HEK293 (cell line): ENCODE measurements at regions not wholly inside any gene's neighbourhood (a gene's known extent, or its start where the extent isn't known, plus 50 kb on each side); places are given as distances from the start of the nearest gene placed in this dataset.

Experiments used
- CTCF ChIA-PET: fragments of 350-600 bp; formaldehyde crosslinking; extraction: SDS; loops from one replicate; lab custom pipeline; 2021; ENCODE audit warnings: antibody characterized with exemption; lab: Yijun Ruan, JAX
- POLR2A ChIA-PET: fragments of 300-600 bp; formaldehyde crosslinking; extraction: SDS; loops from one replicate; lab custom pipeline; 2020; ENCODE audit warnings: antibody characterized with exemption, inconsistent platforms; lab: Yijun Ruan, JAX
- H3K27ac ChIP-seq: fragments of 200-500 bp; sonication (Bioruptor generic); 2 replicates; pipeline ENCODE4 v1.5.1; 2014; ENCODE audit warnings: low read depth, low read length, control low read depth, inconsistent platforms; ENCODE audit errors: extremely low read depth
- H3K36me3 ChIP-seq, 2 experiments: fragments of 200-500 bp in 1 of 2; sonication (Bioruptor generic) in 1 of 2; 1 replicate in 1 of 2; 2 replicates in 1 of 2; pipeline ENCODE4 v1.5.1; 2014 to 2017; ENCODE audit warnings: inconsistent platforms in 2 of 2, low read length in 2 of 2; ENCODE audit not compliant: control insufficient read depth in 2 of 2, insufficient read depth in 1 of 2
- H3K4me1 ChIP-seq: fragments of 200-500 bp; sonication (Bioruptor generic); 2 replicates; pipeline ENCODE4 v1.5.1; 2014; ENCODE audit warnings: mild to moderate bottlenecking, low read length, inconsistent platforms; ENCODE audit not compliant: control insufficient read depth, insufficient read depth
- H3K4me3 ChIP-seq: 2 replicates; pipeline ENCODE4 v1.5.1; 2011; ENCODE audit warnings: low read depth, mild to moderate bottlenecking, control low read depth, low read length, moderate library complexity
- H3K9me3 ChIP-seq: fragments of 200-500 bp; sonication (Bioruptor generic); 2 replicates; pipeline ENCODE4 v1.5.1; 2014; ENCODE audit warnings: low read depth, low read length, inconsistent platforms; ENCODE audit not compliant: control insufficient read depth, insufficient read depth
- BCL6B ChIP-seq: fragments of 450-650 bp; formaldehyde crosslinking; IDR thresholded peaks from 2 replicates; pipeline ENCODE4 v1.5.1; 2017; ENCODE audit warnings: missing biosample characterization, missing genetic modification characterization
- CTCF ChIP-seq: fragments of 450-650 bp; formaldehyde crosslinking; IDR thresholded peaks from 2 replicates; pipeline ENCODE4 v1.5.1; 2016; ENCODE audit warnings: missing biosample characterization, missing genetic modification characterization
- HOXA7 ChIP-seq: sonication (generic); formaldehyde crosslinking; IDR thresholded peaks from 2 replicates; pipeline ENCODE4 v1.8.1; 2022; ENCODE audit warnings: missing genetic modification reagents, borderline replicate concordance
- HOXC10 ChIP-seq: sonication (generic); formaldehyde crosslinking; IDR thresholded peaks from 2 replicates; pipeline ENCODE4 v1.8.1; 2023; ENCODE audit warnings: mild to moderate bottlenecking, missing genetic modification reagents
- IKZF3 ChIP-seq: fragments of 450-650 bp; IDR thresholded peaks from 2 replicates; pipeline ENCODE4 v1.5.0; 2018; ENCODE audit warnings: missing biosample characterization, mild to moderate bottlenecking, missing genetic modification characterization, moderate library complexity
- KLF10 ChIP-seq: fragments of 450-650 bp; IDR thresholded peaks from 2 replicates; pipeline ENCODE4 v1.5.1; 2018; ENCODE audit warnings: missing biosample characterization, mild to moderate bottlenecking, missing genetic modification characterization
- KLF8 ChIP-seq: fragments of 450-650 bp; formaldehyde crosslinking; IDR thresholded peaks from 2 replicates; pipeline ENCODE4 v1.5.1; 2016; ENCODE audit warnings: missing biosample characterization, missing genetic modification characterization
- PATZ1 ChIP-seq: fragments of 450-650 bp; formaldehyde crosslinking; IDR thresholded peaks from 2 replicates; pipeline ENCODE4 v1.5.1; 2016; ENCODE audit warnings: missing biosample characterization, missing genetic modification characterization
- ZBTB7A ChIP-seq: fragments of 450-650 bp; formaldehyde crosslinking; IDR thresholded peaks from 2 replicates; pipeline ENCODE4 v1.5.1; 2016; ENCODE audit warnings: low read depth, missing biosample characterization, missing genetic modification characterization
- ZNF10 ChIP-seq: fragments of 450-650 bp; formaldehyde crosslinking; IDR thresholded peaks from 2 replicates; pipeline ENCODE4 v1.5.1; 2017; ENCODE audit warnings: missing biosample characterization, missing genetic modification characterization
- ZNF2 ChIP-seq: fragments of 450-650 bp; formaldehyde crosslinking; IDR thresholded peaks from 2 replicates; pipeline ENCODE4 v1.5.1; 2016; ENCODE audit warnings: missing biosample characterization, missing genetic modification characterization
- ZNF202 ChIP-seq: fragments of 450-650 bp; formaldehyde crosslinking; IDR thresholded peaks from 2 replicates; pipeline ENCODE4 v1.5.1; 2016; ENCODE audit warnings: missing biosample characterization, missing genetic modification characterization, borderline replicate concordance
- ZNF211 ChIP-seq: fragments of 450-650 bp; formaldehyde crosslinking; IDR thresholded peaks from 2 replicates; pipeline ENCODE4 v1.5.1; 2016; ENCODE audit warnings: low read depth, missing biosample characterization, missing genetic modification characterization
- ZNF223 ChIP-seq: fragments of 450-650 bp; formaldehyde crosslinking; IDR thresholded peaks from 2 replicates; pipeline ENCODE4 v1.5.1; 2016; ENCODE audit warnings: missing biosample characterization, missing genetic modification characterization
- ZNF248 ChIP-seq: fragments of 450-650 bp; formaldehyde crosslinking; IDR thresholded peaks from 2 replicates; pipeline ENCODE4 v1.5.1; 2017; ENCODE audit warnings: missing biosample characterization, missing genetic modification characterization
- ZNF266 ChIP-seq: fragments of 450-650 bp; formaldehyde crosslinking; IDR thresholded peaks from 2 replicates; pipeline ENCODE4 v1.5.1; 2016; ENCODE audit warnings: missing biosample characterization, missing genetic modification characterization, low read depth
- ZNF350 ChIP-seq: fragments of 450-650 bp; formaldehyde crosslinking; IDR thresholded peaks from 2 replicates; pipeline ENCODE4 v1.5.0; 2017; ENCODE audit warnings: missing biosample characterization, mild to moderate bottlenecking, missing genetic modification characterization
- ZNF398 ChIP-seq: fragments of 450-650 bp; formaldehyde crosslinking; IDR thresholded peaks from 2 replicates; pipeline ENCODE4 v1.5.1; 2017; ENCODE audit warnings: missing biosample characterization, missing genetic modification characterization
- ZNF48 ChIP-seq: fragments of 450-650 bp; formaldehyde crosslinking; IDR thresholded peaks from 2 replicates; pipeline ENCODE4 v1.5.1; 2016; ENCODE audit warnings: missing biosample characterization, missing genetic modification characterization
- ZSCAN5A ChIP-seq: fragments of 450-650 bp; formaldehyde crosslinking; IDR thresholded peaks from 2 replicates; pipeline ENCODE4 v1.5.1; 2016; ENCODE audit warnings: missing biosample characterization, missing genetic modification characterization

DNA sequence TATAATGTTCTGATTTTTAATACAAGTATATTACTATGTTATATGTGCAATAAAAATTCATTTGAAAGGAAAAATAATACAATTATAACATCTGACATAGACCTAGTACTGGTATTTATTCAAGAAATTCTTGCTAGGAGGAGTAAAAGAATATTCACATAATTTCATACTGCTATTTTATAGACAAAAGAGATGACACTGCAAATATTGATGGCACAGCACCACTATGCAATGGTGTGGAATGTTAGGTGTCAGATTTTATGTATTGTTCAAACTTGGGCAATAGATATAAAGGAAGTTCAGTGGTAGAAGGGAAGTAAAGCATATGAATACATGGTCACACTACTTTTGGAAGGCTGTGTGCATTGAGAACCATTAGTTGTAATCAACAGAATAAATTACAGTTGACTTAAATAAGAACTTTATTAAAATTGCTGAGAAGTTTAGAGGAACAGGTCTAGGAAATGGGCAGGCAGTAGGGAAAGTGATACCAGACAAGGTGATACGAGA, 143.9 kb downstream of the OR2K2 start:
- Histone ChIP-seq H3K9me3 (no peaks in the 10 kb centered on the region), H3K27ac (no peak overlapping the region), H3K4me3 (no peak overlapping the region), H3K4me1 (no peaks in the 10 kb centered on the region), H3K36me3 (no peaks in the 10 kb centered on the region)
- TF ChIP-seq ZNF398 (tag by site-specific recombination) (no peak), PATZ1 (no peak), IKZF3 (no peak), ZNF48 (tag by site-specific recombination) (no peak), ZNF350 (tag by site-specific recombination) (no peak), ZNF223 (tag by site-specific recombination) (no peak), ZNF10 (tag by site-specific recombination) (no peak), BCL6B (no peak), CTCF (tag by site-specific recombination) (no peak)
- CTCF ChIA-PET: no interaction called here
- POLR2A ChIA-PET: no interaction called here

DNA sequence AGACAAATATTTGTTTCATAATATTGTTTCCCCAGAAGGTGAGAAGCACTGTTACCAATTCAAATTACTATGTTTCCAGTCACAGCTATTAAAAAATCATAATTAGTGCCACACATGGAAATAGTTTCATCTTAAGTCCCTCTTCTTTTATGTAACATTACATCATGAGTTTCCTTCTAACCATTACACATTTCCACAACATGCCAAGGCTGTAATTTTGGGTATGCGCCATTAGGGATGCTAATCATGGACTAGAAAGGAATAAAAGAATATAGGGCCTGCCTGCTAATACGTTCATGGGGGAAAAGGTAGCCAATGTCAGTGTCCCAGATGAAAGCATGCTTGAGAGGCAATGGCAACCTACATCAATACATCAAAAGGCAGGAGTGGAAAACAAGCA, 142.5 kb upstream of the LPAR1 start:
- no peak for TF ChIP-seq HOXA7 (CRISPR knock-in tag)
- TF ChIP-seq ZSCAN5A (tag by site-specific recombination): no peak
- no peak for TF ChIP-seq HOXC10 (CRISPR knock-in tag)
- TF ChIP-seq ZNF2 (tag by site-specific recombination): no peak
- TF ChIP-seq KLF10 (tag by site-specific recombination): no peak
- TF ChIP-seq ZNF266 (tag by site-specific recombination): no peak
- TF ChIP-seq ZNF202 (tag by site-specific recombination): no peak
- TF ChIP-seq KLF8: no peak
- TF ChIP-seq ZNF211 (tag by site-specific recombination): no peak
- TF ChIP-seq ZBTB7A: no peak
- TF ChIP-seq ZNF248 (tag by site-specific recombination): no peak
- Histone ChIP-seq H3K36me3 (no peaks in the 10 kb centered on the region), H3K4me1 (no peaks in the 10 kb centered on the region; the same call in 1 of the 2 replicates), H3K27ac (no peak overlapping the region), H3K9me3 (no peaks in the 10 kb centered on the region), H3K4me3 (no peak overlapping the region)
- ChIA-PET CTCF (no interaction called here), POLR2A (no interaction called here)
